K562 (cell line): ENCODE measurements at regions not wholly inside any gene's neighbourhood (a gene's known extent, or its start where the extent isn't known, plus 50 kb on each side); places are given as distances from the start of the nearest gene placed in this dataset.

ENCODE experiments used
- ATAC-seq: fragments of 200-7000 bp; cut with Tn5 transposase; 3 replicates; pipeline ENCODE4 v1.9.1; 2020; ENCODE audit warnings: moderate library complexity
- BruUV-seq: library from RNA; stranded (reverse); fragments of 400-500 nt; replicated peaks from 2 replicates; lab custom pipeline; 2021; lab: Mats Ljungman, UMichigan
- CTCF ChIA-PET: fragments of 300-600 bp; formaldehyde crosslinking; extraction: SDS; loops from one replicate; lab custom pipeline; 2021; ENCODE audit warnings: low intra/inter-chr PET ratio; lab: Yijun Ruan, JAX
- POLR2A ChIA-PET: fragments of 300-600, 350-650 bp; sonication (Branson Sonifier 250); formaldehyde crosslinking; extraction: SDS; loops from one replicate; lab custom pipeline; 2021; ENCODE audit warnings: antibody characterized with exemption, inconsistent platforms; lab: Yijun Ruan, JAX
- DNase-seq, 4 experiments: peaks; one replicate each; pipeline versions ENCODE4 v3.0.0 to v3.0.0-alpha.2; 2011 to 2018; ENCODE audit warnings: low spot score in 3 of 4, mixed read lengths in 3 of 4; ENCODE audit errors: extremely low read depth in 1 of 4
- FAIRE-seq: peaks from 2 replicates; lab custom pipeline; 2011; peaks lifted over from hg19 to GRCh38; lab: Jason Lieb, UNC
- H2AFZ ChIP-seq: 2 replicates; pipeline ENCODE4 v1.6.0; 2011; ENCODE audit warnings: low read depth, low read length, control low read depth, inconsistent platforms
- H3K27ac ChIP-seq: fragments of 200-600 bp; 3 replicates; pipeline ENCODE4 v1.8.0; 2011; ENCODE audit warnings: low read depth, mild to moderate bottlenecking, control low read depth, inconsistent platforms, low read length, moderate library complexity, mixed read lengths; ENCODE audit errors: extremely low read depth
- H3K27me3 ChIP-seq, 2 experiments: fragments of 300-600 bp in 1 of 2; 2 replicates in 1 of 2; 3 replicates in 1 of 2; pipeline versions ENCODE4 v1.6.0 to v1.8.0; 2011; ENCODE audit warnings: inconsistent platforms in 2 of 2, low read length in 2 of 2, mild to moderate bottlenecking in 1 of 2, mixed read lengths in 1 of 2, moderate library complexity in 1 of 2; ENCODE audit not compliant: control insufficient read depth in 2 of 2, insufficient read depth in 2 of 2
- H3K36me3 ChIP-seq: fragments of 300-600 bp; 3 replicates; pipeline ENCODE4 v1.8.0; 2011; ENCODE audit warnings: mild to moderate bottlenecking, low read length, inconsistent platforms; ENCODE audit not compliant: control insufficient read depth, insufficient read depth
- H3K4me1 ChIP-seq, 2 experiments: fragments of 200-600 bp in 1 of 2; replicated peaks in 1 of 2; 2 replicates in 1 of 2; 3 replicates in 1 of 2; pipeline versions ENCODE4 v1.5.1 to v1.8.0; 2011; ENCODE audit warnings: inconsistent platforms in 2 of 2, low read length in 2 of 2, mild to moderate bottlenecking in 1 of 2, mixed read lengths in 1 of 2, moderate library complexity in 1 of 2; ENCODE audit not compliant: control insufficient read depth in 2 of 2, insufficient read depth in 2 of 2
- H3K4me2 ChIP-seq: 2 replicates; pipeline ENCODE4 v1.6.1; 2011; ENCODE audit warnings: low read length, control low read depth, inconsistent platforms, mixed read lengths; ENCODE audit not compliant: insufficient read depth
- H3K4me3 ChIP-seq: fragments of 200-600 bp; sonication (generic), shearing (Covaris generic); 2 replicates; pipeline ENCODE4 v1.5.1; 2016; ENCODE audit warnings: control low read depth, inconsistent platforms
- H3K79me2 ChIP-seq: fragments of 200-600 bp; 3 replicates; pipeline ENCODE4 v1.8.0; 2011; ENCODE audit warnings: low read length, inconsistent platforms; ENCODE audit not compliant: control insufficient read depth, insufficient read depth
- H3K9ac ChIP-seq, 2 experiments: 2 replicates each; pipeline versions ENCODE4 v1.6.0 to v1.6.1; 2011; ENCODE audit warnings: low read depth in 2 of 2, low read length in 2 of 2, control low read depth in 1 of 2, inconsistent platforms in 1 of 2, mild to moderate bottlenecking in 1 of 2, mixed read lengths in 1 of 2; ENCODE audit not compliant: insufficient read depth in 1 of 2
- H3K9me1 ChIP-seq: one replicate; pipeline ENCODE4 v1.6.0; 2011; ENCODE audit warnings: inconsistent platforms, mild to moderate bottlenecking, low read length, moderate library complexity; ENCODE audit not compliant: control insufficient read depth, insufficient read depth
- H3K9me3 ChIP-seq: replicated peaks from 2 replicates; pipeline ENCODE4 v1.5.1; 2011; ENCODE audit warnings: low read depth, low read length, inconsistent platforms; ENCODE audit not compliant: control insufficient read depth, insufficient read depth
- H4K20me1 ChIP-seq: replicated peaks from 2 replicates; pipeline ENCODE4 v1.6.1; 2011; ENCODE audit warnings: low read length, inconsistent platforms, mixed read lengths; ENCODE audit not compliant: control insufficient read depth, insufficient read depth
- CBX2 ChIP-seq: fragments of 200-600 bp; sonication (generic); IDR thresholded peaks from one replicate; pipeline ENCODE4 v1.6.1; 2012; ENCODE audit warnings: mild to moderate bottlenecking, low read length, inconsistent platforms; ENCODE audit not compliant: insufficient read depth, poor library complexity, severe bottlenecking
- CREBBP ChIP-seq: IDR thresholded peaks from one replicate; pipeline ENCODE4 v1.6.1; 2012; ENCODE audit warnings: low read depth, mild to moderate bottlenecking, control low read depth, inconsistent platforms, low read length
- EGR1 ChIP-seq: fragments of 450-650 bp; conservative IDR thresholded peaks from 2 replicates; pipeline ENCODE4 v1.6.1; 2017; ENCODE audit warnings: mild to moderate bottlenecking
- LEF1 ChIP-seq: fragments of 450-650 bp; IDR thresholded peaks from 2 replicates; pipeline ENCODE4 v1.6.1; 2016; ENCODE audit warnings: mild to moderate bottlenecking
- MAFF ChIP-seq: IDR thresholded peaks from 2 replicates; pipeline ENCODE4 v1.6.1; 2012; ENCODE audit warnings: low read length, improper control_type of control experiment
- MTA1 ChIP-seq: fragments of 450-650 bp; IDR thresholded peaks from 2 replicates; pipeline ENCODE4 v1.6.1; 2017; ENCODE audit warnings: borderline replicate concordance
- RFX5 ChIP-seq: IDR thresholded peaks from 2 replicates; pipeline ENCODE4 v1.6.1; 2011; ENCODE audit warnings: low read depth, mild to moderate bottlenecking, improper control_type of control experiment, low read length
- ZKSCAN1 ChIP-seq: fragments of 150-350 bp; IDR thresholded peaks from 2 replicates; pipeline ENCODE4 v1.6.1; 2016; ENCODE audit warnings: low read depth, low read length
- WGBS: fragments of 100-300 bp; shearing (Covaris generic); methylation state at CpG from one replicate; pipeline ENCODE4 v1.1.6; 2016; ENCODE audit warnings: low coverage, mixed read lengths; ENCODE audit not compliant: insufficient coverage; ENCODE audit errors: missing lambda C conversion rate; 5-methylcytosine and 5-hydroxymethylcytosine counted together
- in situ Hi-C: fragments of 300-500 bp; cut with MboI; formaldehyde crosslinking; loops from 4 replicates; pipeline ENCODE4 v1.15.0; 2018; ENCODE audit warnings: inconsistent platforms, mixed read lengths
- intact Hi-C: fragments of 100-400 bp; cut with micrococcal nuclease; formaldehyde crosslinking; loops from 2 replicates; pipeline ENCODE4 v1.14.2; 2022
- TF ChIP-seq, protein P1 (sequence below): fragments of 450-650 bp; formaldehyde crosslinking; IDR thresholded peaks from 2 replicates; pipeline ENCODE4 v1.4.0; 2020; ENCODE audit warnings: mild to moderate bottlenecking, moderate library complexity
- TF ChIP-seq, protein P2 (sequence below), 2 experiments: IDR thresholded peaks; 2 replicates each; pipeline ENCODE4 v1.6.1; 2012; ENCODE audit warnings: improper control_type of control experiment in 2 of 2, low read depth in 2 of 2, low read length in 2 of 2, borderline replicate concordance in 1 of 2

DNA sequence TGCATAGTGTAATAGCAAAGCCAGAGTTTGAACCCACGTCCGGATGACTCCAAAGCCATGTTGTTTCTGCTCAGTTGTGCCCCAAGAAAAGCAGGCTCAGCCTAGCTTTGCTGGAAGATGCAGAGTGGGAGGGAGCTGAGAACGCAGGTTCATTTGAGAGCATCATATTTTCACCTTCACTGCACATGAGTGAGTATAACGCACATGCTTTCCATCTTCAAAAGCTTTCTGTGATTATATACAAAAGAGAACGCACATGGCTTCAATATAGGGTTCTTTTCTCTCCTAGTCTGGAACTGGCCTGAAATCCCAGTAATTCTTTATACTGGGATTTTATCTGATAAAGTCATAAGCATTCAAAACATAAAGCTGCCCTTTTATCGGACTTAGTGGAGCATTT is 385.5 kb upstream of the CADM1 start:
- Histone ChIP-seq H3K9me3 (no peaks in the 10 kb centered on the region), H3K4me2 (no peak overlapping the region), H2AFZ (no peak overlapping the region), H3K4me3 (no peak overlapping the region), H3K9me1 (no peaks in the 10 kb centered on the region), H4K20me1 (no peaks in the 10 kb centered on the region), H3K9ac (no peak overlapping the region), H3K27me3 (no peaks in the 10 kb centered on the region), H3K36me3 (no peaks in the 10 kb centered on the region), H3K27ac (no peak overlapping the region), H3K79me2 (no peaks in the 10 kb centered on the region), H3K4me1 (no peaks in the 10 kb centered on the region)
- in situ Hi-C loops, result no loop called here
- TF ChIP-seq LEF1, result no peak
- TF ChIP-seq ZKSCAN1, result no peak
- TF ChIP-seq, protein P1, sequence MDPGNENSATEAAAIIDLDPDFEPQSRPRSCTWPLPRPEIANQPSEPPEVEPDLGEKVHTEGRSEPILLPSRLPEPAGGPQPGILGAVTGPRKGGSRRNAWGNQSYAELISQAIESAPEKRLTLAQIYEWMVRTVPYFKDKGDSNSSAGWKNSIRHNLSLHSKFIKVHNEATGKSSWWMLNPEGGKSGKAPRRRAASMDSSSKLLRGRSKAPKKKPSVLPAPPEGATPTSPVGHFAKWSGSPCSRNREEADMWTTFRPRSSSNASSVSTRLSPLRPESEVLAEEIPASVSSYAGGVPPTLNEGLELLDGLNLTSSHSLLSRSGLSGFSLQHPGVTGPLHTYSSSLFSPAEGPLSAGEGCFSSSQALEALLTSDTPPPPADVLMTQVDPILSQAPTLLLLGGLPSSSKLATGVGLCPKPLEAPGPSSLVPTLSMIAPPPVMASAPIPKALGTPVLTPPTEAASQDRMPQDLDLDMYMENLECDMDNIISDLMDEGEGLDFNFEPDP, result no peak
- TF ChIP-seq CBX2, result no peak
- TF ChIP-seq RFX5, result no peak
- TF ChIP-seq MTA1, result no peak
- TF ChIP-seq MAFF, result no peak
- no peak for TF ChIP-seq CREBBP
- TF ChIP-seq EGR1, result no peak
- TF ChIP-seq, protein P2, sequence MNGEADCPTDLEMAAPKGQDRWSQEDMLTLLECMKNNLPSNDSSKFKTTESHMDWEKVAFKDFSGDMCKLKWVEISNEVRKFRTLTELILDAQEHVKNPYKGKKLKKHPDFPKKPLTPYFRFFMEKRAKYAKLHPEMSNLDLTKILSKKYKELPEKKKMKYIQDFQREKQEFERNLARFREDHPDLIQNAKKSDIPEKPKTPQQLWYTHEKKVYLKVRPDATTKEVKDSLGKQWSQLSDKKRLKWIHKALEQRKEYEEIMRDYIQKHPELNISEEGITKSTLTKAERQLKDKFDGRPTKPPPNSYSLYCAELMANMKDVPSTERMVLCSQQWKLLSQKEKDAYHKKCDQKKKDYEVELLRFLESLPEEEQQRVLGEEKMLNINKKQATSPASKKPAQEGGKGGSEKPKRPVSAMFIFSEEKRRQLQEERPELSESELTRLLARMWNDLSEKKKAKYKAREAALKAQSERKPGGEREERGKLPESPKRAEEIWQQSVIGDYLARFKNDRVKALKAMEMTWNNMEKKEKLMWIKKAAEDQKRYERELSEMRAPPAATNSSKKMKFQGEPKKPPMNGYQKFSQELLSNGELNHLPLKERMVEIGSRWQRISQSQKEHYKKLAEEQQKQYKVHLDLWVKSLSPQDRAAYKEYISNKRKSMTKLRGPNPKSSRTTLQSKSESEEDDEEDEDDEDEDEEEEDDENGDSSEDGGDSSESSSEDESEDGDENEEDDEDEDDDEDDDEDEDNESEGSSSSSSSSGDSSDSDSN (IDR thresholded peaks at IDR 0.05; ENCODE audit: borderline replicate concordance in 1 of 2, low read depth in 2 of 2, low read length in 2 of 2), result no peak
- 0% methylated on average over 6 of the region's 6 CpGs for WGBS
- intact Hi-C loops, result no loop called here
- CTCF ChIA-PET, result no interaction called here
- POLR2A ChIA-PET, result no interaction called here
- no TSS peak for BruUV-seq
- FAIRE-seq (no peak), DNase-seq (no peak), ATAC-seq (no peak)
